HG03175 (cell line): ENCODE measurements at regions not wholly inside any gene's neighbourhood (a gene's known extent, or its start where the extent isn't known, plus 50 kb on each side); places are given as distances from the start of the nearest gene placed in this dataset.

Experiments used
- ATAC-seq: cut with Tn5 transposase; IDR thresholded peaks from one replicate; pipeline ENCODE4 v1.9.1; 2021; ENCODE audit warnings: mild to moderate bottlenecking, moderate library complexity; ENCODE audit not compliant: unreplicated experiment

GRCh38 chr1:30260318-30260717, 463.1 kb downstream of the MATN1 start:
- no peak for ATAC-seq

GRCh38 chr1:30259631-30260030, 463.8 kb downstream of the MATN1 start:
- no peak for ATAC-seq

- no peak for ATAC-seq
Observed at GRCh38 chr1:30258876-30259275, 464.5 kb downstream of the MATN1 start.

GRCh38 chr1:30258471-30258870, 464.9 kb downstream of the MATN1 start:
- ATAC-seq, result no peak

GRCh38 chr1:30257742-30258380, 465.5 kb downstream of the MATN1 start:
- ATAC-seq, result no peak

- ATAC-seq, result no peak
Observed at GRCh38 chr1:30257322-30257721, 466.1 kb downstream of the MATN1 start.

GRCh38 chr1:30256911-30257310, 466.5 kb downstream of the MATN1 start:
- no peak for ATAC-seq

GRCh38 chr1:30255111-30255724, 468.2 kb downstream of the MATN1 start:
- ATAC-seq, result no peak

GRCh38 chr1:30253807-30254440, 469.5 kb downstream of the MATN1 start:
- ATAC-seq, result no peak

- ATAC-seq, result no peak
Observed at GRCh38 chr1:30253361-30253760, 470.0 kb downstream of the MATN1 start.

GRCh38 chr1:30250984-30251850, 472.2 kb downstream of the MATN1 start:
- ATAC-seq, result no peak

GRCh38 chr1:30250338-30250983, 472.9 kb downstream of the MATN1 start:
- ATAC-seq, result no peak

GRCh38 chr1:30249446-30250337, 473.7 kb downstream of the MATN1 start:
- no peak for ATAC-seq

GRCh38 chr1:30248774-30249173, 474.6 kb downstream of the MATN1 start:
- ATAC-seq, result no peak

- ATAC-seq, result no peak
Observed at GRCh38 chr1:30248373-30248772, 475.0 kb downstream of the MATN1 start.

GRCh38 chr1:30244801-30245200, 478.6 kb downstream of the MATN1 start:
- no peak for ATAC-seq

GRCh38 chr1:30242722-30243457, 480.5 kb downstream of the MATN1 start:
- no peak for ATAC-seq

- no peak for ATAC-seq
Observed at GRCh38 chr1:30242168-30242567, 481.2 kb downstream of the MATN1 start.

GRCh38 chr1:30241681-30242080, 481.7 kb downstream of the MATN1 start:
- ATAC-seq, result no peak
